ENCODE measurements at regions not wholly inside any gene's neighbourhood (a gene's known extent, or its start where the extent isn't known, plus 50 kb on each side); places are given as distances from the start of the nearest gene placed in this dataset.

DNA sequence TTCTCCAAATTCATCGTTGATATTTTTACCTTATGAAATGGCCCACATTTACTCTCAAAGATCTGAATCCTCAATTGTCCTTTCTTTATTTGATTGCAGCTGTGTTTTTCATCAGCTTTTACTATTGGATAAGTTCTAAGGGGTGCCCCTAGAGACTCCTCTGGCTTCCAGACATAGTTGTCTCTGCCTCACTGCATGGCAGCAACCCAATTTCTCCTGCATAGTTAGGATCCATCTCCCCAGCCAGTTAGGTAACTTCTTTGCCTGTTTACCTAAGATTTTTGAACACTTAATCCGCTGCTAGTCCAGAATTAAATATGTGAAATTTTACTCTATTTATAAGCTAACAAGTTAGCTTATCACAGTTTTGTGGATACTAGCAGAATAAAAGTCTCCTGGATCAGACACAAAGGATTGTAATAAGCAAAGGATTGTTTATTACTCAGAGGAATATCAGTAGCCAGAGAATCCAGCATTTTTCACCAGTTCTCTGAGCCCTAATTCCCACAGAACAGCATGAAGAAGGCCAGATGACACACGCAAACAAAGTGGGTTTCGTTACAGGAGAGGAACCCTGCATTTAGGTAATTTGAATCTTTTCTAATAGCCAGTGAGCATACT is 101.1 kb downstream of the BBS10 start:
- TF ChIP-seq, protein P1, sequence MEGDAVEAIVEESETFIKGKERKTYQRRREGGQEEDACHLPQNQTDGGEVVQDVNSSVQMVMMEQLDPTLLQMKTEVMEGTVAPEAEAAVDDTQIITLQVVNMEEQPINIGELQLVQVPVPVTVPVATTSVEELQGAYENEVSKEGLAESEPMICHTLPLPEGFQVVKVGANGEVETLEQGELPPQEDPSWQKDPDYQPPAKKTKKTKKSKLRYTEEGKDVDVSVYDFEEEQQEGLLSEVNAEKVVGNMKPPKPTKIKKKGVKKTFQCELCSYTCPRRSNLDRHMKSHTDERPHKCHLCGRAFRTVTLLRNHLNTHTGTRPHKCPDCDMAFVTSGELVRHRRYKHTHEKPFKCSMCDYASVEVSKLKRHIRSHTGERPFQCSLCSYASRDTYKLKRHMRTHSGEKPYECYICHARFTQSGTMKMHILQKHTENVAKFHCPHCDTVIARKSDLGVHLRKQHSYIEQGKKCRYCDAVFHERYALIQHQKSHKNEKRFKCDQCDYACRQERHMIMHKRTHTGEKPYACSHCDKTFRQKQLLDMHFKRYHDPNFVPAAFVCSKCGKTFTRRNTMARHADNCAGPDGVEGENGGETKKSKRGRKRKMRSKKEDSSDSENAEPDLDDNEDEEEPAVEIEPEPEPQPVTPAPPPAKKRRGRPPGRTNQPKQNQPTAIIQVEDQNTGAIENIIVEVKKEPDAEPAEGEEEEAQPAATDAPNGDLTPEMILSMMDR (IDR thresholded peaks at IDR 0.05) = no peak
- no peak for TF ChIP-seq POLR2A (IDR thresholded peaks at IDR 0.05)

All from thyroid gland (tissue), 4 donors.